HL-60 (cell line): ENCODE measurements at regions not wholly inside any gene's neighbourhood (a gene's known extent, or its start where the extent isn't known, plus 50 kb on each side); places are given as distances from the start of the nearest gene placed in this dataset.

Experiments used
- GABPA ChIP-seq: IDR thresholded peaks from 2 replicates; pipeline ENCODE4 v1.6.1; 2012; ENCODE audit warnings: low read depth
- POLR2AphosphoS5 ChIP-seq: IDR thresholded peaks from 2 replicates; pipeline ENCODE4 v1.6.1; 2012; ENCODE audit warnings: low read depth
- TF ChIP-seq, protein P1 (sequence below): IDR thresholded peaks from one replicate; pipeline ENCODE4 v1.5.1; 2011; ENCODE audit warnings: low read length, control low read depth, inconsistent platforms; ENCODE audit not compliant: insufficient read depth
- TF ChIP-seq, protein P2 (sequence below): IDR thresholded peaks from 2 replicates; pipeline ENCODE4 v1.6.1; 2012; ENCODE audit warnings: low read depth; ENCODE audit not compliant: insufficient replicate concordance

DNA sequence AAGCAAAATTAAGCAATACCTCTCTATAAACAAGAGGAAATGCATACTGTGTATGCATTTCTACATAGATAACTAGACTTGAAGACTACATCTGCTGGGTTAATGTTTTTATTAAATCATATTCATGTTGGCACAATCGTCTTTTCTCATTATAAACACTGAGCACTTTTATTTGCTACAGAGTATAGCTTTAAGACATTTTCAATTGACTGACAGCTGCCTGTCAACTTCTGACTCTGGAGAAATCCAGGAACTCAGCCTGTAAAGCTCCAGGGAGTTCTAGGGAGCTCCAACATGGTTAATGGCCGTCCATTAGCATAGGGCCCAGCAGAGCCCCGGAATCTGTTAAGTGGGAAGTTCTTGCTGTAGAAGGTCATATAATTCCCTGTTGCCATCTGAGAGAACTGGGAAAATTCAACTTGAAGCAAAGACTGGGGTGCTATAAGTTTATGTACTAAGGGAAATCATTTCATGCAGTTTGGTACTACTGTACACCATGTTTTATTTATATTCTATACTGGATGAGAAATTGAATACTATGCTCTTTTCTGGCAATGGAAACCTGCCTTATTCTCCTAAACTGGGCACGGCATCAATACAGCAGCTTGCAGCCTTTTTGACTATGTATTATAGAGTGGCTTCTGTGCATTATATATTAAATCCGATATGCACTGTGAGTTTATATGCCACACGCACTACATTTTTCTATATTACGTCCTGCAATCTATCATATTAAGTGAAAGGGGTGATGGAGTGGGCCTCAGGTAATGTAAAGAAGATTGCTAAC is 243.5 kb upstream of the ZNF521 start:
- TF ChIP-seq, protein P1, sequence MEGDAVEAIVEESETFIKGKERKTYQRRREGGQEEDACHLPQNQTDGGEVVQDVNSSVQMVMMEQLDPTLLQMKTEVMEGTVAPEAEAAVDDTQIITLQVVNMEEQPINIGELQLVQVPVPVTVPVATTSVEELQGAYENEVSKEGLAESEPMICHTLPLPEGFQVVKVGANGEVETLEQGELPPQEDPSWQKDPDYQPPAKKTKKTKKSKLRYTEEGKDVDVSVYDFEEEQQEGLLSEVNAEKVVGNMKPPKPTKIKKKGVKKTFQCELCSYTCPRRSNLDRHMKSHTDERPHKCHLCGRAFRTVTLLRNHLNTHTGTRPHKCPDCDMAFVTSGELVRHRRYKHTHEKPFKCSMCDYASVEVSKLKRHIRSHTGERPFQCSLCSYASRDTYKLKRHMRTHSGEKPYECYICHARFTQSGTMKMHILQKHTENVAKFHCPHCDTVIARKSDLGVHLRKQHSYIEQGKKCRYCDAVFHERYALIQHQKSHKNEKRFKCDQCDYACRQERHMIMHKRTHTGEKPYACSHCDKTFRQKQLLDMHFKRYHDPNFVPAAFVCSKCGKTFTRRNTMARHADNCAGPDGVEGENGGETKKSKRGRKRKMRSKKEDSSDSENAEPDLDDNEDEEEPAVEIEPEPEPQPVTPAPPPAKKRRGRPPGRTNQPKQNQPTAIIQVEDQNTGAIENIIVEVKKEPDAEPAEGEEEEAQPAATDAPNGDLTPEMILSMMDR = no peak
- TF ChIP-seq POLR2AphosphoS5 (no peak), GABPA (no peak)
- TF ChIP-seq, protein P2, sequence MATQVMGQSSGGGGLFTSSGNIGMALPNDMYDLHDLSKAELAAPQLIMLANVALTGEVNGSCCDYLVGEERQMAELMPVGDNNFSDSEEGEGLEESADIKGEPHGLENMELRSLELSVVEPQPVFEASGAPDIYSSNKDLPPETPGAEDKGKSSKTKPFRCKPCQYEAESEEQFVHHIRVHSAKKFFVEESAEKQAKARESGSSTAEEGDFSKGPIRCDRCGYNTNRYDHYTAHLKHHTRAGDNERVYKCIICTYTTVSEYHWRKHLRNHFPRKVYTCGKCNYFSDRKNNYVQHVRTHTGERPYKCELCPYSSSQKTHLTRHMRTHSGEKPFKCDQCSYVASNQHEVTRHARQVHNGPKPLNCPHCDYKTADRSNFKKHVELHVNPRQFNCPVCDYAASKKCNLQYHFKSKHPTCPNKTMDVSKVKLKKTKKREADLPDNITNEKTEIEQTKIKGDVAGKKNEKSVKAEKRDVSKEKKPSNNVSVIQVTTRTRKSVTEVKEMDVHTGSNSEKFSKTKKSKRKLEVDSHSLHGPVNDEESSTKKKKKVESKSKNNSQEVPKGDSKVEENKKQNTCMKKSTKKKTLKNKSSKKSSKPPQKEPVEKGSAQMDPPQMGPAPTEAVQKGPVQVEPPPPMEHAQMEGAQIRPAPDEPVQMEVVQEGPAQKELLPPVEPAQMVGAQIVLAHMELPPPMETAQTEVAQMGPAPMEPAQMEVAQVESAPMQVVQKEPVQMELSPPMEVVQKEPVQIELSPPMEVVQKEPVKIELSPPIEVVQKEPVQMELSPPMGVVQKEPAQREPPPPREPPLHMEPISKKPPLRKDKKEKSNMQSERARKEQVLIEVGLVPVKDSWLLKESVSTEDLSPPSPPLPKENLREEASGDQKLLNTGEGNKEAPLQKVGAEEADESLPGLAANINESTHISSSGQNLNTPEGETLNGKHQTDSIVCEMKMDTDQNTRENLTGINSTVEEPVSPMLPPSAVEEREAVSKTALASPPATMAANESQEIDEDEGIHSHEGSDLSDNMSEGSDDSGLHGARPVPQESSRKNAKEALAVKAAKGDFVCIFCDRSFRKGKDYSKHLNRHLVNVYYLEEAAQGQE = no peak
